ENCODE measurements at regions not wholly inside any gene's neighbourhood (a gene's known extent, or its start where the extent isn't known, plus 50 kb on each side); places are given as distances from the start of the nearest gene placed in this dataset.

GRCh38 chr3:22358334-22358733 is 607.3 kb upstream of the ZNF385D start:
- TF ChIP-seq CTCF (conservative IDR thresholded peaks at IDR 0.05; ENCODE audit: low read depth, low read length) (no peak), EZH2phosphoT487 (IDR thresholded peaks at IDR 0.05; ENCODE audit: borderline replicate concordance, low read length) (no peak)
